Activated naive CD8-positive, alpha-beta T cell (primary cell): ENCODE measurements at regions not wholly inside any gene's neighbourhood (a gene's known extent, or its start where the extent isn't known, plus 50 kb on each side); places are given as distances from the start of the nearest gene placed in this dataset.

Experiments
- H3K27ac Mint-ChIP-seq: one replicate; pipeline ENCODE4 v1.8.0; 2021; ENCODE audit warnings: mixed read lengths
- H3K27me3 Mint-ChIP-seq: one replicate; pipeline ENCODE4 v1.8.0; 2021; ENCODE audit warnings: mixed read lengths
- H3K36me3 Mint-ChIP-seq: one replicate; pipeline ENCODE4 v1.8.0; 2021; ENCODE audit warnings: mixed read lengths
- H3K4me1 Mint-ChIP-seq: one replicate; pipeline ENCODE4 v1.8.0; 2021; ENCODE audit warnings: low read depth, mixed read lengths
- H3K4me3 Mint-ChIP-seq: one replicate; pipeline ENCODE4 v1.8.0; 2021; ENCODE audit warnings: mild to moderate bottlenecking, mixed read lengths
- H3K9me3 Mint-ChIP-seq: one replicate; pipeline ENCODE4 v1.8.0; 2021; ENCODE audit warnings: low read depth, mixed read lengths

GRCh38 chr2:120546865-120547390 lies 188.7 kb upstream of the GLI2 start:
- Mint-ChIP-seq H3K9me3 (no peaks in the 10 kb centered on the region), H3K27me3 (no peaks in the 10 kb centered on the region), H3K36me3 (no peaks in the 10 kb centered on the region)

GRCh38 chr2:120547662-120548061 lies 188.0 kb upstream of the GLI2 start:
- Mint-ChIP-seq H3K9me3 (no peaks in the 10 kb centered on the region), H3K36me3 (no peaks in the 10 kb centered on the region), H3K27me3 (no peaks in the 10 kb centered on the region), H3K27ac (no peak overlapping the region), H3K4me3 (no peak overlapping the region), H3K4me1 (no peaks in the 10 kb centered on the region)

More at GRCh38 chr2:120546865-120547390, 188.7 kb upstream of the GLI2 start:
- no peak overlapping the region for H3K27ac Mint-ChIP-seq
- H3K4me3 Mint-ChIP-seq: no peak overlapping the region
- H3K4me1 Mint-ChIP-seq: no peaks in the 10 kb centered on the region

DNA sequence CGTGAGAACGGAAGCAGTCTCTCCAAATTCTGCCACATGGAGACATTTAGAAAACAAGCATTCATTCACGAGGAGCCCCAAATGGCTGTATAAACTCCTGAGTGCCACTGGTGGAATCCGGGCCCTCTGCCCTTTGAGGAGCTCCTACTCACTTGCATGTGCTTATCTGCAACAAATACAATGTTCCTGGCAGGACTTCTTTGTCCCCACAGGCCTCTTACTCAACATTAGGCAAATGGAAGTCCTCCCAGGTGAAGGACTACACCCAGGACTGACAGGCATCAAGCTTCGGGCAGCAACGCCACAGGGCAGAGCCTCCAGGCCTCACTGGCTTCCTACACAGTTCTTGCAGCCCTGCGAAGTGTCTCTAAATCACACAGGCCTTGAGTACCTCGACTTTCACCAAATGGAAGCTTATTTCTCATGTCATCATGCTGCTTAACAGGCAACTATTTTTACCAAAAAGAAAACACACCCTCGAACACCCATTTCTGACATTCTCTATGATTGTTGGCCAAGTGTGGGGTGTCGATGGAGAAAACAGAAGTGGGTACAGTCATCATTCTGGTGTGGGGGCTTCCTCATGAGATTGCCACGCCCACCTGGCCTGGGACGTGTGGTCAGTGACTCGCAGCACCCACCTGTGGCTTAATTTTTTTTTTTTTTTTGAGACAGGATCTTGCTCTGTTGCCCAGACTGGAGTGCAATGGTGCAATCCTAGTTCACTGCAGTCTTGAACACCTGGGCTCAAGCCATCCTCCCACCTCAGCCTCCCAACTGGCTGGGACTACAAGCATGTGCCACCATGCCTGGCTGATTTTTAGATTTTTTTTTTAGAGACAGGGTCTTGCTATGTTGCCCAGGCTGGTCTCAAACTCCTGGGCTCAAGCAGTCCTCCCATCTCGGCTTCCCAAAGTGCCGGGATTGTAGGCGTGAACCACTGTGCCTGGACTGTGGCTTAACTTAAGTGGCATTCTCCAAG lies 186.8 kb upstream of the GLI2 start:
- H3K4me3 Mint-ChIP-seq: no peak overlapping the region
- H3K27ac Mint-ChIP-seq: no peak overlapping the region
- H3K4me1 Mint-ChIP-seq: no peaks in the 10 kb centered on the region
- no peaks in the 10 kb centered on the region for H3K9me3 Mint-ChIP-seq
- peaks cover 3% of the 10 kb centered on the region for H3K27me3 Mint-ChIP-seq
- H3K36me3 Mint-ChIP-seq: no peaks in the 10 kb centered on the region

DNA sequence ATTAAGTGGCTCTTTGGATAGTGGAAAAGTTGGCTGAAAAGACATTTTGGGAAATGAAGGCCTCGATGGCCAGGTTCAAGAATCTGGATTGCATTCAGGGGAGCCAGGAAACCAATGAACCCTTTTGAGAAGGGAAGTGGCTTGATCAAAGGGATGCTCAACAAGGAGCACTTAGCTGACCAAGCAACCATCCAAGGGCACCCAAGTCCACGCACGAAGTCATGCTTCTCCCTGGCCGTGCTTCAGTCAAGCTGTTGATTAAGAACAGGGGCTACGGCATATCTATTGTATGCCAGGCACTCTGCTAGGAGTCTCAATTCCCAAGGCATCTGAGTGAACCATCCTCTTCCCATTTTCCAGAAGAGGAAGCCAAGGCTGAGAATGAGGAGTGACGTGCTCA lies 185.8 kb upstream of the GLI2 start:
- Mint-ChIP-seq H3K9me3 (no peaks in the 10 kb centered on the region), H3K27ac (no peak overlapping the region), H3K36me3 (no peaks in the 10 kb centered on the region), H3K4me3 (no peak overlapping the region), H3K4me1 (no peaks in the 10 kb centered on the region), H3K27me3 (peaks cover 8% of the 10 kb centered on the region)

GRCh38 chr2:120550282-120550681 lies 185.4 kb upstream of the GLI2 start:
- Mint-ChIP-seq H3K4me3 (no peak overlapping the region), H3K4me1 (no peaks in the 10 kb centered on the region), H3K27me3 (peaks cover 9% of the 10 kb centered on the region), H3K9me3 (no peaks in the 10 kb centered on the region), H3K27ac (no peak overlapping the region), H3K36me3 (no peaks in the 10 kb centered on the region)

- Mint-ChIP-seq H3K9me3 (no peaks in the 10 kb centered on the region), H3K36me3 (no peaks in the 10 kb centered on the region), H3K27ac (no peak overlapping the region), H3K4me3 (no peak overlapping the region), H3K27me3 (peaks cover 9% of the 10 kb centered on the region), H3K4me1 (no peaks in the 10 kb centered on the region)
These were observed 184.7 kb upstream of the GLI2 start for GRCh38 chr2:120550893-120551446.

DNA sequence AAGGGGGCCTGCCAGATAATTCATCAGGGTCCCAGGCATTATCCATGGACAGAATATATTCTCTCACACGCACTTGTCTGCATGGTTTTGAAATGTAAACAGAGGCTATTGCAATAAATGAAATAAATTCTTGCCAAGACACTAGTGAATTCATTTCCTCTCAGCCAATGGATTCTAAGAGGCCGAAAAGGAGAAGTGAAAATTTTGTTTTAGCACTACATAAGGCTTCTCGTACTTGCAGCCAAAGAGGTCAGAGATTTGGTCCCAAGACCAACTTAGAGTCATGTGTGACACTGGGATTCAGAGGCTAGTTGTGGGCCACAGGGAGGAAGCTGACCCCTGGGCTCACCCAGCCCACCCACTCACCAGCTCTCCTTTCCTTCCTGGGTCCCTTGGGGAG lies 184.1 kb upstream of the GLI2 start:
- H3K27ac Mint-ChIP-seq: no peak overlapping the region
- no peaks in the 10 kb centered on the region for H3K4me1 Mint-ChIP-seq
- H3K4me3 Mint-ChIP-seq: no peak overlapping the region
- H3K27me3 Mint-ChIP-seq: peaks cover 9% of the 10 kb centered on the region
- H3K36me3 Mint-ChIP-seq: no peaks in the 10 kb centered on the region
- H3K9me3 Mint-ChIP-seq: no peaks in the 10 kb centered on the region

DNA sequence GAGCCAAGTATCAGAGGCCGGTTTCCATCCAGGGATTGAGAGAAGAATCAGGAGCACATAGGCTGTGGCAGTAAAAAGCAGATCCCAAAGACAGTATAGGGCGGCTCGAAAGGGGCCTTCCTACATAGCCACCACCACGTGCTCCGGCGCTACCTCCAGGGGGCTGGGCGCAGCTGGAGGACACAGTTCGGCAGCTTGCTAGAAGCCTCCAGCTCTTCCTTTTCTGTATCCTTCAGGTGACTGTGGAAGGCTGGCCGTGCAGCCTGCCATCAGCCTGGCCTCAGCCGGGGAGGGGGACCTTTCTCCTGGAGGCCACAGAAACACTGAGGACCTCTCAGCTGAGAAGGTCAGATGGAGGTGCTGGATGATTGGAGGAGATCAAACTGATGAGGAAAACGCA lies 183.6 kb upstream of the GLI2 start:
- Mint-ChIP-seq H3K9me3 (no peaks in the 10 kb centered on the region), H3K36me3 (no peaks in the 10 kb centered on the region), H3K4me3 (no peak overlapping the region), H3K27me3 (peaks cover 9% of the 10 kb centered on the region), H3K4me1 (no peaks in the 10 kb centered on the region), H3K27ac (no peak overlapping the region)

GRCh38 chr2:120552800-120553481 lies 182.7 kb upstream of the GLI2 start:
- Mint-ChIP-seq H3K4me3 (no peak overlapping the region), H3K36me3 (no peaks in the 10 kb centered on the region), H3K9me3 (no peaks in the 10 kb centered on the region), H3K27ac (no peak overlapping the region), H3K4me1 (no peaks in the 10 kb centered on the region), H3K27me3 (peaks cover 9% of the 10 kb centered on the region)

- Mint-ChIP-seq H3K27ac (no peak overlapping the region), H3K4me1 (no peaks in the 10 kb centered on the region), H3K4me3 (no peak overlapping the region), H3K36me3 (no peaks in the 10 kb centered on the region), H3K9me3 (no peaks in the 10 kb centered on the region), H3K27me3 (peaks cover 9% of the 10 kb centered on the region)
These were observed 181.0 kb upstream of the GLI2 start for GRCh38 chr2:120554625-120555032.

DNA sequence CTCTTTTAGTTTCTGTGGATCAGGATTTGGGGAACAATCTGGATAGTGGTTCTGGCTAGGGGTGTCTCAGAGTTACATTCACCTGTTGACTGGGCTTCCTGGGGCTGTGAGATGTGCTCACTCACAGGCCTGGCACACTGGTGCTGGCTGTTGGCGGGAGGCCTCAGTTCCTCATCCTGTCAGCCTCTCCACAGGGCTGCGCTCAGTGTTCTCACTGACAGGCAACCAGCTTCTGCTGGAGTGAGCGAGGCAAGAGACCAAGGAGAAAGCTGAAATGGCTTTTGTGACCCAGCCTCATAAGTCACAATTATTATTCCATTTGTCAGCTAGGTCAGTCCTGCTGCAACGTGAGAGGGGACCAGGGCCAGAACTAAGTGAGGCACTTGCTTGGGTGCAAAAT lies 180.6 kb upstream of the GLI2 start:
- no peak overlapping the region for H3K4me3 Mint-ChIP-seq
- H3K4me1 Mint-ChIP-seq: no peaks in the 10 kb centered on the region
- H3K27ac Mint-ChIP-seq: no peak overlapping the region
- peaks cover 9% of the 10 kb centered on the region for H3K27me3 Mint-ChIP-seq
- no peaks in the 10 kb centered on the region for H3K36me3 Mint-ChIP-seq
- no peaks in the 10 kb centered on the region for H3K9me3 Mint-ChIP-seq

- no peak overlapping the region for H3K4me3 Mint-ChIP-seq
- no peak overlapping the region for H3K27ac Mint-ChIP-seq
- H3K27me3 Mint-ChIP-seq: peaks cover 9% of the 10 kb centered on the region
- no peaks in the 10 kb centered on the region for H3K36me3 Mint-ChIP-seq
- no peaks in the 10 kb centered on the region for H3K9me3 Mint-ChIP-seq
- no peaks in the 10 kb centered on the region for H3K4me1 Mint-ChIP-seq
These were observed 178.8 kb upstream of the GLI2 start for GRCh38 chr2:120556911-120557310.

DNA sequence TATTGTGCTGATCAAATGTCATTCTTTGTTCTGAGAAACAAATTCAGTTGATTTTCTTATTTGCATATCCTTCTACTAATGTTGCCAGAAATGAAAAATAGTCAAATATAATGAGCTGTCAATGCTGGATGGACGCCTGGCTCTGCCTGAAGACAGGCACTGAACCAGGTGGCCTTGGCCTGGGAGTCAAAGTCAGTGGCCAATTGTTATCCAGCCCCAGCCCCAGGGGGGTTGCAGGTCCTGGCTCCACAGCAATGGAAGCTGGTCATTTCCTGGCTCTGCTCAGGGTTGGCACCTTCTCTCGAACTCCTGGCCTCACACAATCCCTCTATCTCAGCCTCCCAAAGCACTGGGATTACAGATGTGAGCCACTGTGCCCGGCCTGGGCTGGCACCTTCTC lies 176.8 kb upstream of the GLI2 start:
- no peaks in the 10 kb centered on the region for H3K9me3 Mint-ChIP-seq
- no peak overlapping the region for H3K4me3 Mint-ChIP-seq
- H3K4me1 Mint-ChIP-seq: no peaks in the 10 kb centered on the region
- no peaks in the 10 kb centered on the region for H3K36me3 Mint-ChIP-seq
- no peak overlapping the region for H3K27ac Mint-ChIP-seq
- peaks cover 6% of the 10 kb centered on the region for H3K27me3 Mint-ChIP-seq

DNA sequence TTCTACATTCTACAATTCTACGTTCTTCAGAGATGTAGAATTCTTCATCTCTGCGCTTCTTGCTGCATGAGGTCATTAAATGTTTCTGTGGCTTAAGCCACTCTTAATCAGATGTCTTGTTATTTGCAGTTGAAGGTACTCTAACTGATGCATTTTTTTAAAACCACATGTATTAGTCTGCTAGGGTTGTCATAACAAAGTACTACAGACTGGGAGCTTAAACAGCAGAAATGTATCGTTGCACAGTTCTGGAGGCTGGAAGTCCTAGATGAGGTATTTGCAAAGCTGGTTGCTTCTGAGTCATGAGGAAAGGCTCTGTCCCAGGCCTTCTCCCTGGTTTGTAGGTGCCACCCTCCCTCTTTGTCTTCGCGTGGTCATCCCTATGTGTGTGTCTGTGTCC lies 176.3 kb upstream of the GLI2 start:
- Mint-ChIP-seq H3K4me3 (no peak overlapping the region), H3K36me3 (no peaks in the 10 kb centered on the region), H3K9me3 (no peaks in the 10 kb centered on the region), H3K4me1 (no peaks in the 10 kb centered on the region), H3K27ac (no peak overlapping the region), H3K27me3 (peaks cover 5% of the 10 kb centered on the region)

GRCh38 chr2:120560330-120560729 lies 175.3 kb upstream of the GLI2 start:
- Mint-ChIP-seq H3K9me3 (no peaks in the 10 kb centered on the region), H3K36me3 (no peaks in the 10 kb centered on the region), H3K4me3 (no peak overlapping the region), H3K27ac (no peak overlapping the region), H3K4me1 (no peaks in the 10 kb centered on the region), H3K27me3 (no peaks in the 10 kb centered on the region)
